ENCODE measurements at regions not wholly inside any gene's neighbourhood (a gene's known extent, or its start where the extent isn't known, plus 50 kb on each side); places are given as distances from the start of the nearest gene placed in this dataset.
"Not testable (repeated sequence)": the region's sequence is repeated elsewhere in the genome, so short reads cannot be mapped to it uniquely, and the experiment has no call there.

- no peak for DNase-seq
Measured at GRCh38 chr19:32063601-32064000, 281.8 kb upstream of the ZNF507 start.

GRCh38 chr19:32066056-32066455 lies 279.4 kb upstream of the ZNF507 start:
- no peak for DNase-seq

- DNase-seq = no peak
Measured at GRCh38 chr19:32067685-32068084, 277.7 kb upstream of the ZNF507 start.

GRCh38 chr19:32068793-32069192 lies 276.6 kb upstream of the ZNF507 start:
- no peak for DNase-seq

- no peak for DNase-seq
Measured at GRCh38 chr19:32070101-32070500, 275.3 kb upstream of the ZNF507 start.

- DNase-seq = no peak
Measured at GRCh38 chr19:32082028-32082427, 263.4 kb upstream of the ZNF507 start.

GRCh38 chr19:32084756-32085363 lies 260.6 kb upstream of the ZNF507 start:
- not testable (repeated sequence) for DNase-seq

GRCh38 chr19:32091241-32091640 lies 254.2 kb upstream of the ZNF507 start:
- DNase-seq = no peak

GRCh38 chr19:32097011-32097410 lies 248.4 kb upstream of the ZNF507 start:
- DNase-seq = no peak

GRCh38 chr19:32097620-32098019 lies 247.8 kb upstream of the ZNF507 start:
- DNase-seq = no peak

GRCh38 chr19:32098968-32099367 lies 246.4 kb upstream of the ZNF507 start:
- DNase-seq = no peak

- no peak for DNase-seq
Measured at GRCh38 chr19:32101206-32101605, 244.2 kb upstream of the ZNF507 start.

GRCh38 chr19:32103541-32103940 lies 241.9 kb upstream of the ZNF507 start:
- DNase-seq = no peak

GRCh38 chr19:32104153-32104849 lies 241.1 kb upstream of the ZNF507 start:
- DNase-seq = no peak

GRCh38 chr19:32104850-32105235 lies 240.6 kb upstream of the ZNF507 start:
- no peak for DNase-seq

- DNase-seq = no peak
Measured at GRCh38 chr19:32105527-32106310, 239.7 kb upstream of the ZNF507 start.

GRCh38 chr19:32122258-32122657 lies 223.2 kb upstream of the ZNF507 start:
- no peak for DNase-seq

- DNase-seq = no peak
Measured at GRCh38 chr19:32123355-32123940, 222.0 kb upstream of the ZNF507 start.

- no peak for DNase-seq
Measured at GRCh38 chr19:32124585-32124984, 220.8 kb upstream of the ZNF507 start.

GRCh38 chr19:32129141-32129540 lies 216.3 kb upstream of the ZNF507 start:
- no peak for DNase-seq

- no peak for DNase-seq
Measured at GRCh38 chr19:32130332-32130731, 215.1 kb upstream of the ZNF507 start.

GRCh38 chr19:32131005-32131404 lies 214.4 kb upstream of the ZNF507 start:
- DNase-seq = no peak

- DNase-seq = no peak
Measured at GRCh38 chr19:32138416-32138815, 207.0 kb upstream of the ZNF507 start.
